MM.1S (cell line): ENCODE measurements at regions not wholly inside any gene's neighbourhood (a gene's known extent, or its start where the extent isn't known, plus 50 kb on each side); places are given as distances from the start of the nearest gene placed in this dataset.

Source experiments
- CTCF ChIP-seq: fragments of 300-600 bp; sonication (generic); IDR thresholded peaks from 2 replicates; pipeline ENCODE4 v1.5.1; 2016; ENCODE audit warnings: antibody characterized with exemption, low read length, mixed read lengths
- EZH2 ChIP-seq: fragments of 300-600 bp; sonication (generic); optimal IDR thresholded peaks from 2 replicates; pipeline ENCODE3; 2017; ENCODE audit warnings: low read depth, mild to moderate bottlenecking, antibody characterized with exemption, low read length, mixed read lengths
- EZH2phosphoT487 ChIP-seq: fragments of 300-600 bp; sonication (generic); IDR thresholded peaks from 2 replicates; pipeline ENCODE4 v1.6.1; 2018; ENCODE audit warnings: antibody characterized with exemption, low read length

GRCh38 chr1:58290685-58291372 lies 255.7 kb downstream of the OMA1 start:
- TF ChIP-seq EZH2phosphoT487 (no peak), CTCF (no peak), EZH2 (no peak)
